Nephron progenitor cell (in vitro differentiated cells): ENCODE measurements at regions not wholly inside any gene's neighbourhood (a gene's known extent, or its start where the extent isn't known, plus 50 kb on each side); places are given as distances from the start of the nearest gene placed in this dataset.

Experiments
- DNase-seq: peaks from one replicate; pipeline ENCODE4 v3.0.0; 2021
- H3K27ac Mint-ChIP-seq: 2 replicates; pipeline ENCODE4 v1.8.0; 2021; ENCODE audit warnings: mild to moderate bottlenecking, moderate library complexity, mixed read lengths
- H3K27me3 Mint-ChIP-seq: 2 replicates; pipeline ENCODE4 v1.8.0; 2021; ENCODE audit warnings: mild to moderate bottlenecking, low read depth, mixed read lengths; ENCODE audit not compliant: poor library complexity
- H3K36me3 Mint-ChIP-seq: 2 replicates; pipeline ENCODE4 v1.8.0; 2021; ENCODE audit warnings: low read depth, mixed read lengths
- H3K4me1 Mint-ChIP-seq: 2 replicates; pipeline ENCODE4 v1.8.0; 2021; ENCODE audit warnings: mixed read lengths
- H3K4me3 Mint-ChIP-seq: 2 replicates; pipeline ENCODE4 v1.8.0; 2021; ENCODE audit warnings: mild to moderate bottlenecking, moderate library complexity, mixed read lengths
- H3K9me3 Mint-ChIP-seq: 2 replicates; pipeline ENCODE4 v1.8.0; 2021; ENCODE audit warnings: mild to moderate bottlenecking, moderate library complexity, mixed read lengths
- CTCF ChIP-seq: fragments of 200-600 bp; sonication (generic); IDR thresholded peaks from 2 replicates; pipeline ENCODE4 v1.5.0; 2021; ENCODE audit warnings: antibody characterized with exemption

- H3K27ac Mint-ChIP-seq: no peak overlapping the region
- H3K4me3 Mint-ChIP-seq: no peak overlapping the region
- peaks cover 11% of the 10 kb centered on the region for H3K27me3 Mint-ChIP-seq
- no peaks in the 10 kb centered on the region for H3K36me3 Mint-ChIP-seq
- DNase-seq: no peak
- H3K9me3 Mint-ChIP-seq: no peaks in the 10 kb centered on the region
- H3K4me1 Mint-ChIP-seq: no peaks in the 10 kb centered on the region
- TF ChIP-seq CTCF: no peak
These were observed 481.6 kb downstream of the BTBD3 start for GRCh38 chr20:12399110-12399836.

GRCh38 chr20:12404941-12405340 is 487.2 kb downstream of the BTBD3 start:
- peaks cover 31% of the 10 kb centered on the region for H3K9me3 Mint-ChIP-seq
- no peaks in the 10 kb centered on the region for H3K4me1 Mint-ChIP-seq
- H3K36me3 Mint-ChIP-seq: no peaks in the 10 kb centered on the region
- H3K27ac Mint-ChIP-seq: no peak overlapping the region
- H3K4me3 Mint-ChIP-seq: no peak overlapping the region
- peaks cover 7% of the 10 kb centered on the region for H3K27me3 Mint-ChIP-seq
- no peak for DNase-seq
- no peak for TF ChIP-seq CTCF

GRCh38 chr20:12406978-12407377 is 489.3 kb downstream of the BTBD3 start:
- H3K9me3 Mint-ChIP-seq: peaks cover 31% of the 10 kb centered on the region
- DNase-seq: no peak
- H3K36me3 Mint-ChIP-seq: no peaks in the 10 kb centered on the region
- H3K27ac Mint-ChIP-seq: no peak overlapping the region
- H3K4me3 Mint-ChIP-seq: no peak overlapping the region
- TF ChIP-seq CTCF: no peak
- peaks cover 4% of the 10 kb centered on the region for H3K27me3 Mint-ChIP-seq
- H3K4me1 Mint-ChIP-seq: no peaks in the 10 kb centered on the region

GRCh38 chr20:12409501-12409900 is 491.8 kb downstream of the BTBD3 start:
- Mint-ChIP-seq H3K36me3 (no peaks in the 10 kb centered on the region), H3K27ac (no peak overlapping the region), H3K27me3 (no peaks in the 10 kb centered on the region), H3K4me1 (peaks cover 3% of the 10 kb centered on the region), H3K9me3 (peaks cover 31% of the 10 kb centered on the region), H3K4me3 (no peak overlapping the region)
- DNase-seq: no peak
- no peak for TF ChIP-seq CTCF

- no peak for DNase-seq
- Mint-ChIP-seq H3K36me3 (no peaks in the 10 kb centered on the region), H3K27me3 (no peaks in the 10 kb centered on the region), H3K4me3 (no peak overlapping the region), H3K27ac (no peak overlapping the region), H3K9me3 (peaks cover 27% of the 10 kb centered on the region), H3K4me1 (peaks cover 16% of the 10 kb centered on the region)
- no peak for TF ChIP-seq CTCF
These were observed 493.1 kb downstream of the BTBD3 start for GRCh38 chr20:12410783-12411182.
